A549 (cell line): ENCODE measurements at regions not wholly inside any gene's neighbourhood (a gene's known extent, or its start where the extent isn't known, plus 50 kb on each side); places are given as distances from the start of the nearest gene placed in this dataset.

Experiments
- ATAC-seq, 2 experiments: fragments of 200-7000 bp in 1 of 2; fragments of >200 bp in 1 of 2; cut with Nextera tagmentation in 1 of 2; cut with Tn5 transposase in 1 of 2; 3 replicates each; pipeline versions ENCODE4 v1.8.0 to v1.9.1; 2018 to 2020; ENCODE audit warnings: mild to moderate bottlenecking in 1 of 2, moderate library complexity in 1 of 2
- CTCF ChIA-PET: fragments of 300-600 bp; sonication (Branson Sonifier 250); formaldehyde crosslinking; extraction: SDS; loops from one replicate; lab custom pipeline; 2021; ENCODE audit warnings: antibody characterized with exemption, inconsistent platforms; lab: Yijun Ruan, JAX
- POLR2A ChIA-PET: fragments of 350-600 bp; formaldehyde crosslinking; extraction: SDS; loops from one replicate; lab custom pipeline; 2021; ENCODE audit warnings: antibody characterized with exemption, inconsistent platforms; lab: Yijun Ruan, JAX
- DNase-seq, 2 experiments: peaks; one replicate each; pipeline versions ENCODE4 v3.0.0 to v3.0.0-alpha.2; 2011 to 2016; ENCODE audit warnings: low read depth in 1 of 2, low spot score in 1 of 2
- FAIRE-seq: peaks from 2 replicates; lab custom pipeline; 2011; peaks lifted over from hg19 to GRCh38; lab: Jason Lieb, UNC
- H3K27ac ChIP-seq, 2 experiments: fragments of >200 bp; sonication (Bioruptor Twin); formaldehyde crosslinking; 3 replicates each; pipeline ENCODE4 v1.5.1; 2016 to 2017
- H3K4me1 ChIP-seq: fragments of >200 bp; sonication (Bioruptor Twin); formaldehyde crosslinking; 3 replicates; pipeline ENCODE4 v1.6.1; 2016
- H3K4me2 ChIP-seq: fragments of >200 bp; sonication (Bioruptor Twin); formaldehyde crosslinking; 3 replicates; pipeline ENCODE4 v1.6.1; 2016
- H3K4me3 ChIP-seq: fragments of >200 bp; sonication (Bioruptor Twin); formaldehyde crosslinking; 3 replicates; pipeline ENCODE4 v1.5.1; 2016
- H3K9me3 ChIP-seq: fragments of >200 bp; sonication (Bioruptor Twin); formaldehyde crosslinking; 3 replicates; pipeline ENCODE4 v1.6.1; 2016
- BHLHE40 ChIP-seq: IDR thresholded peaks from 2 replicates; pipeline ENCODE4 v1.6.1; 2012; ENCODE audit warnings: low read depth, low read length, inconsistent platforms
- CBX2 ChIP-seq: fragments of 200-600 bp; sonication (generic); IDR thresholded peaks from 2 replicates; pipeline ENCODE4 v1.6.1; 2016; ENCODE audit warnings: low read depth, mild to moderate bottlenecking, borderline replicate concordance
- CHD4 ChIP-seq: fragments of 200-600 bp; sonication (generic); IDR thresholded peaks from 2 replicates; pipeline ENCODE4 v1.6.1; 2016; ENCODE audit warnings: antibody characterized with exemption, mild to moderate bottlenecking, borderline replicate concordance
- EHF ChIP-seq: fragments of 250-450 bp; sonication (Bioruptor Pico); IDR thresholded peaks from 2 replicates; pipeline ENCODE4 v1.5.0; 2020; ENCODE audit warnings: mild to moderate bottlenecking
- EP300 ChIP-seq, 2 experiments: fragments of >200 bp; sonication (Bioruptor Twin); formaldehyde crosslinking; IDR thresholded peaks; 2 replicates in 1 of 2; 3 replicates in 1 of 2; pipeline ENCODE4 v1.6.1; 2016 to 2017
- FOSL2 ChIP-seq, 2 experiments: fragments of 450-650 bp in 1 of 2; fragments of >200 bp in 1 of 2; sonication (Bioruptor Twin) in 1 of 2; formaldehyde crosslinking; IDR thresholded peaks; 2 replicates each; pipeline versions ENCODE4 v1.5.0 to v1.6.1; 2016 to 2020; ENCODE audit warnings: mild to moderate bottlenecking in 1 of 2, moderate library complexity in 1 of 2
- GATA3 ChIP-seq: IDR thresholded peaks from 2 replicates; pipeline ENCODE4 v1.6.1; 2012; ENCODE audit warnings: borderline replicate concordance
- HDAC2 ChIP-seq: fragments of 200-600 bp; sonication (generic); IDR thresholded peaks from 2 replicates; pipeline ENCODE4 v1.6.1; 2016
- HEYL ChIP-seq: fragments of 250-450 bp; sonication (Bioruptor Pico); IDR thresholded peaks from 2 replicates; pipeline ENCODE4 v1.8.0; 2021; ENCODE audit warnings: mild to moderate bottlenecking, moderate library complexity
- HOXB5 ChIP-seq: fragments of 250-450 bp; sonication (Bioruptor Pico); IDR thresholded peaks from 2 replicates; pipeline ENCODE4 v1.5.0; 2020; ENCODE audit warnings: mild to moderate bottlenecking, moderate library complexity
- JUN ChIP-seq, 2 experiments: fragments of >200 bp; sonication (Bioruptor Twin); formaldehyde crosslinking; IDR thresholded peaks; 2 replicates in 1 of 2; 3 replicates in 1 of 2; pipeline ENCODE4 v1.6.1; 2016 to 2017
- KDM1A ChIP-seq: fragments of 200-600 bp; sonication (generic); IDR thresholded peaks from 2 replicates; pipeline ENCODE4 v1.6.1; 2016; ENCODE audit warnings: low read depth, mild to moderate bottlenecking
- MAZ ChIP-seq: fragments of 150-350 bp; IDR thresholded peaks from 2 replicates; pipeline ENCODE4 v1.6.1; 2014; ENCODE audit warnings: antibody characterized with exemption, low read depth, low read length, borderline replicate concordance
- NPAS2 ChIP-seq: fragments of 250-450 bp; sonication (Bioruptor Pico); IDR thresholded peaks from 2 replicates; pipeline ENCODE4 v1.8.0; 2022; ENCODE audit warnings: mild to moderate bottlenecking, moderate library complexity, borderline replicate concordance
- NR3C1 ChIP-seq: fragments of >200 bp; sonication (Bioruptor Twin); formaldehyde crosslinking; IDR thresholded peaks from 3 replicates; pipeline ENCODE4 v1.6.1; 2017
- RARB ChIP-seq: fragments of 250-450 bp; sonication (Bioruptor Pico); IDR thresholded peaks from 2 replicates; pipeline ENCODE4 v1.8.0; 2021; ENCODE audit warnings: mild to moderate bottlenecking, moderate library complexity
- RFX5 ChIP-seq: fragments of 450-650 bp; IDR thresholded peaks from 2 replicates; pipeline ENCODE4 v1.7.1; 2014; ENCODE audit warnings: antibody characterized with exemption, mild to moderate bottlenecking, moderate library complexity
- SMC3 ChIP-seq: fragments of >200 bp; sonication (Bioruptor Twin); formaldehyde crosslinking; IDR thresholded peaks from 3 replicates; pipeline ENCODE4 v1.6.1; 2018; ENCODE audit warnings: inconsistent platforms
- ZFP36 ChIP-seq: fragments of 450-650 bp; IDR thresholded peaks from 2 replicates; pipeline ENCODE4 v1.6.1; 2014; ENCODE audit warnings: borderline replicate concordance; ENCODE audit not compliant: partially characterized antibody
- WGBS: methylation state at CpG from one replicate; pipeline ENCODE4 v1.1.6; 2017; ENCODE audit errors: missing lambda C conversion rate; 5-methylcytosine and 5-hydroxymethylcytosine counted together
- TF ChIP-seq, protein P1 (sequence below): fragments of 450-650 bp; IDR thresholded peaks from 2 replicates; pipeline ENCODE4 v1.6.1; 2014; ENCODE audit warnings: antibody characterized with exemption
- TF ChIP-seq, protein P2 (sequence below): IDR thresholded peaks from 2 replicates; pipeline ENCODE4 v1.6.1; 2012
- TF ChIP-seq, protein P3 (sequence below): fragments of 200-600 bp; sonication (generic); IDR thresholded peaks from 2 replicates; pipeline ENCODE4 v1.6.1; 2016; ENCODE audit warnings: antibody characterized with exemption, mild to moderate bottlenecking, moderate library complexity
- TF ChIP-seq, protein P4 (sequence below): fragments of 250-450 bp; sonication (Bioruptor Pico); IDR thresholded peaks from 2 replicates; pipeline ENCODE4 v1.5.0; 2021; ENCODE audit warnings: mild to moderate bottlenecking, moderate library complexity, borderline replicate concordance

DNA sequence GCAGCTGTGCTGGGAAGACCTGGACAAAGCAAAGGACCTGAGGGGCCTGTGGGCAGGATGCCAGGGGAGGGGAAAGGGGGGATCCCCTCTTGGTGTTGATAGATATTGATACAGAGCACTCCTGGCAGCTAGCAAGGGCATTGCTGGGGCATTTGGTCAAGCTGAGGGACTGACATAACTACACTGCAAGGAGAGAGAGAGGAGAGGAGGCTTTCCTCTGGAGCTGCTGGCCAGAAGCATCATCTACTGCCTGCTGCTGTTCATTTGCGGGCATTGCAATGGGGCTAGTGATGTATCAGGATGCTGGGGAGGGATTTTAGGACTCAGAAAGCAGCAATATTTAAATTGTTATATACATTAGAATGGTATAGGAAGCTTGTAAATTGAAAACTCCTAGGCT lies 142.0 kb downstream of the ZNF648 start:
- ChIA-PET POLR2A (no interaction called here), CTCF (no interaction called here)
- no peak for DNase-seq
- no peaks in the 10 kb centered on the region for H3K9me3 ChIP-seq
- no peak for ATAC-seq
- H3K4me3 ChIP-seq = no peak overlapping the region
- TF ChIP-seq ZFP36 (no peak), GATA3 (no peak), CBX2 (no peak)
- TF ChIP-seq, protein P1, sequence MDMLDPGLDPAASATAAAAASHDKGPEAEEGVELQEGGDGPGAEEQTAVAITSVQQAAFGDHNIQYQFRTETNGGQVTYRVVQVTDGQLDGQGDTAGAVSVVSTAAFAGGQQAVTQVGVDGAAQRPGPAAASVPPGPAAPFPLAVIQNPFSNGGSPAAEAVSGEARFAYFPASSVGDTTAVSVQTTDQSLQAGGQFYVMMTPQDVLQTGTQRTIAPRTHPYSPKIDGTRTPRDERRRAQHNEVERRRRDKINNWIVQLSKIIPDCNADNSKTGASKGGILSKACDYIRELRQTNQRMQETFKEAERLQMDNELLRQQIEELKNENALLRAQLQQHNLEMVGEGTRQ = no peak
- TF ChIP-seq, protein P2, sequence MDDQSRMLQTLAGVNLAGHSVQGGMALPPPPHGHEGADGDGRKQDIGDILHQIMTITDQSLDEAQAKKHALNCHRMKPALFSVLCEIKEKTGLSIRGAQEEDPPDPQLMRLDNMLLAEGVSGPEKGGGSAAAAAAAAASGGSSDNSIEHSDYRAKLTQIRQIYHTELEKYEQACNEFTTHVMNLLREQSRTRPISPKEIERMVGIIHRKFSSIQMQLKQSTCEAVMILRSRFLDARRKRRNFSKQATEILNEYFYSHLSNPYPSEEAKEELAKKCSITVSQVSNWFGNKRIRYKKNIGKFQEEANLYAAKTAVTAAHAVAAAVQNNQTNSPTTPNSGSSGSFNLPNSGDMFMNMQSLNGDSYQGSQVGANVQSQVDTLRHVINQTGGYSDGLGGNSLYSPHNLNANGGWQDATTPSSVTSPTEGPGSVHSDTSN = no peak
- no peaks in the 10 kb centered on the region for H3K4me1 ChIP-seq
- no peak overlapping the region for H3K4me2 ChIP-seq
- WGBS = 0% methylated on average over 1 of the region's 1 CpG
- FAIRE-seq = no peak
- H3K27ac ChIP-seq = no peak overlapping the region

DNA sequence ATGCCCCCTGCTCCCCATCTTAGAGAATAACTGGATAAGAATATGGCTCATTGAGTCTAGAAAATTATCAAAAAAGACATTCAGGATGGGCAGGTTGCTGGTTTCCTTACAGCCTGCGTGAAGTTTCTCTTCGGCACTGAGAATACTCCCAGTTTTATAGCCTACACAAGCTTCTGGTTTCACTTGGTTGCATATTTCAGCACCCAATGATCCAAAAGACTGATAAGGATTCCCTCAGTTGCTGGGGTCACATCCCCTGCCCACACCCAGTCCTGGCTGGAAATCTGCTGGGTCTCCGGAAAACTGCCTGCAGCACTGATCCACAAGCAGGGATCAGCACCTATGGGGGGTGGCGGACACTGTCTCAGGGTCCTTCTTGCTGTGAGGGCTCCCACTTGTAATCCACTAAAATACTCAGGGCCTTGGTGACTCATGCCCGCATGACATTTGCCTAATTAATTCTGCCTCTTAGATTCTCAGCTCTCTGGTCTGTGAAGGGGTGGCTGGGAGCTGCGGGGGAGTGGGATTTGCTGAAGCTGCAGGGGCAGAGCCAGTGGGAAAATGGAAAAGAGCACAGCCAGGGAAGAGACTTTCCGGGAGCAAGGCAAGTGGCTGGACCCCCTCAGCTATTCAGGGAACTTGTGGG lies 142.5 kb downstream of the ZNF648 start:
- DNase-seq = no peak
- no peak for FAIRE-seq
- WGBS = 13% methylated on average over 7 of the region's 7 CpGs
- H3K9me3 ChIP-seq = no peaks in the 10 kb centered on the region
- no peak for ATAC-seq
- CTCF ChIA-PET = no interaction called here
- H3K4me1 ChIP-seq = no peaks in the 10 kb centered on the region
- no peak overlapping the region for H3K27ac ChIP-seq
- H3K4me3 ChIP-seq = no peak overlapping the region
- no peak overlapping the region for H3K4me2 ChIP-seq
- TF ChIP-seq HDAC2 (no peak), BHLHE40 (no peak), RFX5 (no peak), HOXB5 (CRISPR knock-in tag) (no peak)
- TF ChIP-seq, protein P2 = no peak
- POLR2A ChIA-PET = no interaction called here

DNA sequence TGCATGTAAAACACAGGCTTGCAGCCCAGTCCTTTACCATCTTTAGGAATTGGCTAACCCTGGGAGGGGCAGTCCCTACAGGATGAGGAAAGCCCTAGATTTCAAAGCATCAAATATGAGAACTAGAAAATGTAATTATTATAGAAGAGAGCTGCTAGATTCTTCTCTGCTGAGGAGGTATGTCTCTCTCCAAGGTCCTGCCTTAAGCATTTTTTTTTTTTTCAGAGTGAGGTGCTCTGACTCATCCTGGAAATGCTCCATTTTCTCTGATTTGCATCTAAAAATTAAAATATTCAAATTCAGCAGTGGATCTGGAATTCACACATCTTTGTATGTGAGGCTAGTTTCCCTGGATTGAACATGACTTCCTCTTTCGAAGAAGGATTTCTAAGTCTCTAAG lies 149.8 kb downstream of the ZNF648 start:
- Histone ChIP-seq H3K4me3 (no peak overlapping the region), H3K4me1 (no peaks in the 10 kb centered on the region)
- ATAC-seq = no peak
- TF ChIP-seq, protein P3, sequence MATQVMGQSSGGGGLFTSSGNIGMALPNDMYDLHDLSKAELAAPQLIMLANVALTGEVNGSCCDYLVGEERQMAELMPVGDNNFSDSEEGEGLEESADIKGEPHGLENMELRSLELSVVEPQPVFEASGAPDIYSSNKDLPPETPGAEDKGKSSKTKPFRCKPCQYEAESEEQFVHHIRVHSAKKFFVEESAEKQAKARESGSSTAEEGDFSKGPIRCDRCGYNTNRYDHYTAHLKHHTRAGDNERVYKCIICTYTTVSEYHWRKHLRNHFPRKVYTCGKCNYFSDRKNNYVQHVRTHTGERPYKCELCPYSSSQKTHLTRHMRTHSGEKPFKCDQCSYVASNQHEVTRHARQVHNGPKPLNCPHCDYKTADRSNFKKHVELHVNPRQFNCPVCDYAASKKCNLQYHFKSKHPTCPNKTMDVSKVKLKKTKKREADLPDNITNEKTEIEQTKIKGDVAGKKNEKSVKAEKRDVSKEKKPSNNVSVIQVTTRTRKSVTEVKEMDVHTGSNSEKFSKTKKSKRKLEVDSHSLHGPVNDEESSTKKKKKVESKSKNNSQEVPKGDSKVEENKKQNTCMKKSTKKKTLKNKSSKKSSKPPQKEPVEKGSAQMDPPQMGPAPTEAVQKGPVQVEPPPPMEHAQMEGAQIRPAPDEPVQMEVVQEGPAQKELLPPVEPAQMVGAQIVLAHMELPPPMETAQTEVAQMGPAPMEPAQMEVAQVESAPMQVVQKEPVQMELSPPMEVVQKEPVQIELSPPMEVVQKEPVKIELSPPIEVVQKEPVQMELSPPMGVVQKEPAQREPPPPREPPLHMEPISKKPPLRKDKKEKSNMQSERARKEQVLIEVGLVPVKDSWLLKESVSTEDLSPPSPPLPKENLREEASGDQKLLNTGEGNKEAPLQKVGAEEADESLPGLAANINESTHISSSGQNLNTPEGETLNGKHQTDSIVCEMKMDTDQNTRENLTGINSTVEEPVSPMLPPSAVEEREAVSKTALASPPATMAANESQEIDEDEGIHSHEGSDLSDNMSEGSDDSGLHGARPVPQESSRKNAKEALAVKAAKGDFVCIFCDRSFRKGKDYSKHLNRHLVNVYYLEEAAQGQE = peak; percentile 55; the same call in 1 of the 2 replicates
- TF ChIP-seq EP300 (IDR thresholded peaks at IDR 0.05) (no peak), MAZ (no peak)
- TF ChIP-seq, all 56 proteins: peak for 1
- ChIA-PET POLR2A (no interaction called here), CTCF (no interaction called here)
- Histone ChIP-seq H3K4me2 (no peak overlapping the region), H3K27ac (no peak overlapping the region), H3K9me3 (no peaks in the 10 kb centered on the region)
- 0% methylated on average over 1 of the region's 1 CpG for WGBS
- no peak for FAIRE-seq
- no peak for DNase-seq

DNA sequence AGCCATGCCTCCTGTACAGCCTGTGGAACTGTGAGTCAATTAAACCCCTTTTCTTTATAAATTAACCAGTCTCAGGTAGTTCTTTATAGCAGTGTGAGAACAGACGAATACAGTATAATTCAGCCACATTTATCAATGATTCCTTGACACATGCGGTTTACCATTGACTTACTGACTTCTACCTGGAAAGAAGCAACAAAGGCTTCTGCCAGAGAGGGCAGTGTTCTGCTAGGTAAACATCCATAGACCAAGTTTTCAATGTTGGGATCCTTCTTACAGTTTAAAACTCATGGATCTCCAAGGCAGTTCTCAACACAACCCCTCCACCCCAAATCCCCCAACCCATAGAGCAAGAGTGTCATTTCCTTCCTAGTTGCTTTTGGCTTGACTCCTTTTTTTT lies 150.6 kb downstream of the ZNF648 start:
- FAIRE-seq = no peak
- DNase-seq = peak in 1 of 2 experiments; percentile 10
- ATAC-seq = no peak
- TF ChIP-seq NR3C1 (no peak), CHD4 (no peak), NPAS2 (CRISPR knock-in tag) (no peak), KDM1A (no peak), JUN (IDR thresholded peaks at IDR 0.05) (no peak), EHF (CRISPR knock-in tag) (no peak), FOSL2 (IDR thresholded peaks at IDR 0.05) (no peak), FOSL2 (CRISPR knock-in tag; IDR thresholded peaks at IDR 0.05) (no peak), RARB (CRISPR knock-in tag) (no peak), SMC3 (no peak), HEYL (CRISPR knock-in tag) (no peak)
- TF ChIP-seq, protein P4, sequence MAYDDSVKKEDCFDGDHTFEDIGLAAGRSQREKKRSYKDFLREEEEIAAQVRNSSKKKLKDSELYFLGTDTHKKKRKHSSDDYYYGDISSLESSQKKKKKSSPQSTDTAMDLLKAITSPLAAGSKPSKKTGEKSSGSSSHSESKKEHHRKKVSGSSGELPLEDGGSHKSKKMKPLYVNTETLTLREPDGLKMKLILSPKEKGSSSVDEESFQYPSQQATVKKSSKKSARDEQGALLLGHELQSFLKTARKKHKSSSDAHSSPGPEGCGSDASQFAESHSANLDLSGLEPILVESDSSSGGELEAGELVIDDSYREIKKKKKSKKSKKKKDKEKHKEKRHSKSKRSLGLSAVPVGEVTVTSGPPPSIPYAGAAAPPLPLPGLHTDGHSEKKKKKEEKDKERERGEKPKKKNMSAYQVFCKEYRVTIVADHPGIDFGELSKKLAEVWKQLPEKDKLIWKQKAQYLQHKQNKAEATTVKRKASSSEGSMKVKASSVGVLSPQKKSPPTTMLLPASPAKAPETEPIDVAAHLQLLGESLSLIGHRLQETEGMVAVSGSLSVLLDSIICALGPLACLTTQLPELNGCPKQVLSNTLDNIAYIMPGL (CRISPR knock-in tag) = no peak

More for the DNA sequence above, 150.6 kb downstream of the ZNF648 start:
- CTCF ChIA-PET = no interaction called here
- Histone ChIP-seq H3K4me3 (no peak overlapping the region), H3K27ac (no peak overlapping the region), H3K9me3 (no peaks in the 10 kb centered on the region), H3K4me1 (no peaks in the 10 kb centered on the region), H3K4me2 (no peak overlapping the region)
- WGBS = 9% methylated on average over 2 of the region's 2 CpGs
- POLR2A ChIA-PET = no interaction called here
